T-helper 22 cell (primary cell): ENCODE measurements at regions not wholly inside any gene's neighbourhood (a gene's known extent, or its start where the extent isn't known, plus 50 kb on each side); places are given as distances from the start of the nearest gene placed in this dataset.
A peak's percentile ranks its signal among the peaks of the same experiment; 100 is the strongest.
"Not testable (repeated sequence)": the region's sequence is repeated elsewhere in the genome, so short reads cannot be mapped to it uniquely, and the experiment has no call there.

Experiments
- DNase-seq: peaks from one replicate; pipeline ENCODE4 v3.0.0-alpha.2; 2020; ENCODE audit warnings: low read depth

GRCh38 chr7:65145710-65146109, 139.2 kb upstream of the ERV3-1 start:
- not testable (repeated sequence) for DNase-seq

- DNase-seq: not testable (repeated sequence)
Observed at GRCh38 chr7:65145008-65145407, 138.5 kb upstream of the ERV3-1 start.

- not testable (repeated sequence) for DNase-seq
Observed at GRCh38 chr7:65144557-65144956, 138.1 kb upstream of the ERV3-1 start.

- DNase-seq: not testable (repeated sequence)
Observed at GRCh38 chr7:65144119-65144518, 137.6 kb upstream of the ERV3-1 start.

- not testable (repeated sequence) for DNase-seq
Observed at GRCh38 chr7:65141894-65142293, 135.4 kb upstream of the ERV3-1 start.

- not testable (repeated sequence) for DNase-seq
Observed at GRCh38 chr7:65141405-65141778, 134.9 kb upstream of the ERV3-1 start.

GRCh38 chr7:65140543-65141404, 134.3 kb upstream of the ERV3-1 start:
- DNase-seq: not testable (repeated sequence)

GRCh38 chr7:65136850-65137249, 130.4 kb upstream of the ERV3-1 start:
- DNase-seq: not testable (repeated sequence)

GRCh38 chr7:65133087-65133486, 126.6 kb upstream of the ERV3-1 start:
- not testable (repeated sequence) for DNase-seq

- not testable (repeated sequence) for DNase-seq
Observed at GRCh38 chr7:65132256-65132655, 125.8 kb upstream of the ERV3-1 start.

- not testable (repeated sequence) for DNase-seq
Observed at GRCh38 chr7:65127364-65127763, 120.9 kb upstream of the ERV3-1 start.

GRCh38 chr7:65124600-65124999, 118.1 kb upstream of the ERV3-1 start:
- not testable (repeated sequence) for DNase-seq

GRCh38 chr7:65105650-65106203, 99.2 kb upstream of the ERV3-1 start:
- not testable (repeated sequence) for DNase-seq

- not testable (repeated sequence) for DNase-seq
Observed at GRCh38 chr7:65100499-65100898, 94.0 kb upstream of the ERV3-1 start.

GRCh38 chr7:65081669-65082055, 75.2 kb upstream of the ERV3-1 start:
- not testable (repeated sequence) for DNase-seq

GRCh38 chr7:65080799-65081668, 74.5 kb upstream of the ERV3-1 start:
- DNase-seq: peak; percentile 82

- not testable (repeated sequence) for DNase-seq
Observed at GRCh38 chr7:65074959-65075358, 68.5 kb upstream of the ERV3-1 start.

GRCh38 chr7:65073160-65073559, 66.7 kb upstream of the ERV3-1 start:
- DNase-seq: not testable (repeated sequence)

- DNase-seq: not testable (repeated sequence)
Observed at GRCh38 chr7:65071854-65072431, 65.5 kb upstream of the ERV3-1 start.

GRCh38 chr7:65069476-65069875, 63.0 kb upstream of the ERV3-1 start:
- DNase-seq: not testable (repeated sequence)

- DNase-seq: not testable (repeated sequence)
Observed at GRCh38 chr7:65062566-65062965, 56.1 kb upstream of the ERV3-1 start.

- not testable (repeated sequence) for DNase-seq
Observed at GRCh38 chr7:65059247-65059646, 52.8 kb upstream of the ERV3-1 start.
